RWPE2 (cell line): ENCODE measurements at regions not wholly inside any gene's neighbourhood (a gene's known extent, or its start where the extent isn't known, plus 50 kb on each side); places are given as distances from the start of the nearest gene placed in this dataset.

Experiments
- ATAC-seq: fragments of 200-7000 bp; cut with Tn5 transposase; 3 replicates; pipeline ENCODE4 v1.9.1; 2021; ENCODE audit warnings: low read depth
- DNase-seq: peaks from one replicate; pipeline ENCODE4 v3.0.0-alpha.2; 2020; ENCODE audit warnings: low spot score
- H3K27ac ChIP-seq: fragments of 450-650 bp; 2 replicates; pipeline ENCODE4 v1.5.1; 2017; ENCODE audit warnings: mild to moderate bottlenecking; ENCODE audit not compliant: poor library complexity, severe bottlenecking
- H3K27me3 ChIP-seq: fragments of 250-450 bp; sonication (Bioruptor Pico); 2 replicates; pipeline ENCODE4 v1.5.1; 2021; ENCODE audit warnings: mild to moderate bottlenecking, moderate library complexity; ENCODE audit not compliant: insufficient read depth, poor library complexity, severe bottlenecking
- H3K36me3 ChIP-seq: fragments of 250-450 bp; sonication (Bioruptor Pico); 2 replicates; pipeline ENCODE4 v1.5.1; 2020; ENCODE audit warnings: low read depth, mild to moderate bottlenecking, moderate library complexity
- H3K4me1 ChIP-seq: fragments of 250-450 bp; sonication (Bioruptor Pico); 2 replicates; pipeline ENCODE4 v1.5.1; 2021; ENCODE audit warnings: mild to moderate bottlenecking, moderate library complexity; ENCODE audit not compliant: insufficient read depth, poor library complexity, severe bottlenecking
- H3K4me3 ChIP-seq: fragments of 250-450 bp; sonication (Bioruptor Pico); 2 replicates; pipeline ENCODE4 v1.5.1; 2021; ENCODE audit warnings: mild to moderate bottlenecking, moderate library complexity; ENCODE audit not compliant: severe bottlenecking
- H3K9me3 ChIP-seq: fragments of 250-450 bp; sonication (Bioruptor Pico); 2 replicates; pipeline ENCODE4 v1.5.1; 2021; ENCODE audit warnings: mild to moderate bottlenecking, moderate library complexity; ENCODE audit not compliant: severe bottlenecking
- CTCF ChIP-seq: fragments of 450-650 bp; IDR thresholded peaks from one replicate; pipeline ENCODE4 v1.5.1; 2017; ENCODE audit warnings: mild to moderate bottlenecking, moderate library complexity; ENCODE audit not compliant: poor library complexity, severe bottlenecking

DNA sequence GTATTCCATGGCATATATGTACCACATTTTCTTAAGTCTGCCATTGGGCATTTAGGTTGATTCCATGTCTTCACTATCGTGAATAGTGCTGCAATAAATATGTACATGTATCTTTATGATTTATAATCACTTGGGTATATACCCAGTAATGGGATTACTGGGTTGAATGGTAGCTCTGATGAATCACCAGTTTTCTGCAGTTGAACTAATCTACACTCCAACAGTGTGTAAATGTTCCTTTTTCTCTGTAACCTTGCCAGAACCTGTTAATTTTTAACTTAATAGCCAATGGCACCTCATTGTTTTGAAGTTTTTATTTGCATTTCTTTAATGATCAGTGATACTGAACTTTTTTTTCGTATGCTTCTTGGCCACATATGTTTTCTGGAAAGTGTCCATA lies 152.5 kb downstream of the CCNG2 start:
- H3K4me1 ChIP-seq: no peaks in the 10 kb centered on the region
- no peaks in the 10 kb centered on the region for H3K27me3 ChIP-seq
- no peak for DNase-seq
- no peak overlapping the region for H3K4me3 ChIP-seq
- no peak overlapping the region for H3K27ac ChIP-seq
- no peak for ATAC-seq
- H3K9me3 ChIP-seq: no peaks in the 10 kb centered on the region
- H3K36me3 ChIP-seq: no peaks in the 10 kb centered on the region
- TF ChIP-seq CTCF: no peak

DNA sequence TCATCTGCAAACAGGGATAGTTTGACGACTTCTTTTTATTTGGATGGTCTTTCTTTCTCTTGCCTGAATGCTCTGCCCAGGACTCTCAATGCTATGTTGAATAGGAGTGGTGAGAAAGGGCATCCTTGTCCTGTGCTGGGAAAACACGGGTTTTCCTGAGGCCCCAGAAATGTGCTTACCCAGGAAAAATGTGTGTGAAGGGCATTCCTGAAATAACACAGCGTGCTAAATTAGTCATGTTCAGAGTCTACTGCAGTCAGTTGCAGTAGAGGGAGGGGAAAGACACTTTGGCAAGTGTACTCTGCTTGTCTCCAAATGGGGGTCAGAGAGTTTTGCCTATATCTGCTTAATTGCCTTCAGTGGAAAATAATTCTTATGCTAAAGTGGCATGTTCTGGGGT lies 153.9 kb downstream of the CCNG2 start:
- no peak for TF ChIP-seq CTCF
- Histone ChIP-seq H3K4me1 (no peaks in the 10 kb centered on the region), H3K27ac (no peak overlapping the region), H3K4me3 (no peak overlapping the region), H3K36me3 (no peaks in the 10 kb centered on the region), H3K9me3 (no peaks in the 10 kb centered on the region), H3K27me3 (no peaks in the 10 kb centered on the region)
- no peak for ATAC-seq
- no peak for DNase-seq

- Histone ChIP-seq H3K9me3 (no peaks in the 10 kb centered on the region), H3K27me3 (no peaks in the 10 kb centered on the region), H3K27ac (no peak overlapping the region), H3K4me1 (no peaks in the 10 kb centered on the region), H3K4me3 (no peak overlapping the region), H3K36me3 (no peaks in the 10 kb centered on the region)
- no peak for DNase-seq
- ATAC-seq: no peak
- TF ChIP-seq CTCF: no peak
These were observed 157.7 kb downstream of the CCNG2 start for GRCh38 chr4:77314697-77315096.

- no peak overlapping the region for H3K27ac ChIP-seq
- DNase-seq (no peak), ATAC-seq (no peak)
- TF ChIP-seq CTCF: no peak
- H3K27me3 ChIP-seq: no peaks in the 10 kb centered on the region
- no peak overlapping the region for H3K4me3 ChIP-seq
- no peaks in the 10 kb centered on the region for H3K4me1 ChIP-seq
- peaks cover under 1% of the 10 kb centered on the region for H3K9me3 ChIP-seq
- H3K36me3 ChIP-seq: no peaks in the 10 kb centered on the region
These were observed 170.1 kb downstream of the CCNG2 start for GRCh38 chr4:77327151-77327550.

GRCh38 chr4:77332696-77333270 lies 175.8 kb downstream of the CCNG2 start:
- no peak for TF ChIP-seq CTCF
- Histone ChIP-seq H3K36me3 (no peaks in the 10 kb centered on the region), H3K27me3 (no peaks in the 10 kb centered on the region), H3K4me1 (peaks cover 9% of the 10 kb centered on the region), H3K27ac (no peak overlapping the region), H3K9me3 (peaks cover 10% of the 10 kb centered on the region), H3K4me3 (no peak overlapping the region)
- ATAC-seq: no peak
- DNase-seq: no peak
